ENCODE measurements at regions not wholly inside any gene's neighbourhood (a gene's known extent, or its start where the extent isn't known, plus 50 kb on each side); places are given as distances from the start of the nearest gene placed in this dataset.

DNA sequence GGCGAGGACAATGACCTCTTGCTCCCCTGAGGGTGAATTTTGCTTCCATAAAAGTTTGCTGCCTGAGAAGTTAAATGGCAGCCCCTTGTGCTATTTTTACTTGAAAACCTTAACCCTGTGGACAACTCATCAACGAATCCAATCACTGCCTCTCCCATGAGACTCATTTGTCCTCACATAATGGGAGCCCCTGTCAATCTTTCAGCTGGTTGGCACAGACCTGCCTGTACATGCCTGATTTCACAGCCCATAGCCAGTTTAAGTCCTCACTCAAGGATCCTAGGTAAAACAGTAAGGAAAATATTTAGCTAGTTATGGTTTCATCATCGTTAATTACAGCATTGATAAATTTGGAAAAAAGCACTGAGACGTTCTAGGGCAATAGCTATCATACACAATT is 207.4 kb downstream of the NHLRC3 start:
- Histone ChIP-seq H3K4me2 (ENCODE audit: low read length) (no peak overlapping the region), H3K36me3 (replicated peaks; ENCODE audit: low read depth, low read length) (no peaks in the 10 kb centered on the region), H3K4me3 (ENCODE audit: low read length) (no peak overlapping the region), H3K79me2 (ENCODE audit: low read length) (no peaks in the 10 kb centered on the region), H3K9ac (ENCODE audit: low read length) (no peak overlapping the region), H4K20me1 (ENCODE audit: insufficient read depth, low read length) (no peaks in the 10 kb centered on the region), H2AFZ (ENCODE audit: low read depth, low read length) (no peak overlapping the region), H3K4me1 (ENCODE audit: low read length) (no peaks in the 10 kb centered on the region), H3K9me3 (ENCODE audit: insufficient read depth, low read length) (no peaks in the 10 kb centered on the region), H3K27ac (ENCODE audit: low read length) (no peak overlapping the region), H3K27me3 (ENCODE audit: low read depth, low read length) (no peaks in the 10 kb centered on the region)
- TF ChIP-seq CTCF (IDR thresholded peaks at IDR 0.05; ENCODE audit: low read depth, low read length), result no peak
- no peak for TF ChIP-seq EZH2phosphoT487 (IDR thresholded peaks at IDR 0.05; ENCODE audit: low read depth)

DNA sequence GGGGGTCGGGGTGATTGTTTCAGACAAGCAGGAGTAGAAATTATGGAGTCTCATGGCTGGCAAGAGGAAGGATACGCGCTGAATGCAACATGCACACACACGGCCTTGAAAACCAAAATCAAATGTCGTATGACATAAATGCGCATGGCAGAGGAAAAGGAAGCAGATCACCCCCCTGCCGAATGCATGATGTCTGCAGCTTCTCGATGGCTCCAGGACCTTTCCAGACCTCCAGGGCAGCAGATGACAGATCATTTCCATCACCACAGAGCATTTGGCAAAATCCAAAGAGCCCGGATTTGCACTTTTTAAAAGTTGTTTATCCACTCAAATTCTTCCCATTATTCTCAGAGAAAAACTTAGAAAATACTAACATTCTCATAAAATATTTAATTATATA is 211.7 kb downstream of the NHLRC3 start:
- Histone ChIP-seq H3K27me3 (ENCODE audit: low read depth, low read length) (no peaks in the 10 kb centered on the region), H3K36me3 (replicated peaks; ENCODE audit: low read depth, low read length) (no peaks in the 10 kb centered on the region), H3K9me3 (ENCODE audit: insufficient read depth, low read length) (no peaks in the 10 kb centered on the region), H3K4me3 (ENCODE audit: low read length) (no peak overlapping the region), H3K27ac (ENCODE audit: low read length) (no peak overlapping the region), H4K20me1 (ENCODE audit: insufficient read depth, low read length) (no peaks in the 10 kb centered on the region), H3K4me1 (ENCODE audit: low read length) (no peaks in the 10 kb centered on the region), H3K9ac (ENCODE audit: low read length) (no peak overlapping the region), H3K4me2 (ENCODE audit: low read length) (no peak overlapping the region), H2AFZ (ENCODE audit: low read depth, low read length) (no peak overlapping the region), H3K79me2 (ENCODE audit: low read length) (no peaks in the 10 kb centered on the region)
- TF ChIP-seq CTCF (IDR thresholded peaks at IDR 0.05; ENCODE audit: low read depth, low read length) (no peak), EZH2phosphoT487 (IDR thresholded peaks at IDR 0.05; ENCODE audit: low read depth) (no peak)

DNA sequence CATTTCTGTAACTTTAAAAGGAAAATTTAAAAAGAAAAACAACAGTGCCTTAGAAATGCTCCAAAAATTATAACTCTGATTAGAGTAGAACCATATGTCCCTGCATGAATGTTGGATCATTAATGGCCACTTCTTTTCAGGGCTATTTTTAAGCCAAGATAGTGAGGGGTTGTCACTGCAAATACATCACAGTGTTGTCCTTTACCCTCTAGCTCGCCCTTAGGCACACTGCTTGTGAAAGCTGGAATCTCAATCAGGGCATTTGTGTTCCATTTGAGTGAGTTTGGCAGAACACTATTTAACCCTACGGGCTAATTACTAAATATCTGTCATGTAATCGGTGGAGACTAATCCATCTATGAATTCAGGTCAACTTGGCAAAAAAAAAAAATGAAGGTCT is 212.2 kb downstream of the NHLRC3 start:
- Histone ChIP-seq H3K4me2 (ENCODE audit: low read length) (no peak overlapping the region), H3K4me3 (ENCODE audit: low read length) (no peak overlapping the region), H3K79me2 (ENCODE audit: low read length) (no peaks in the 10 kb centered on the region), H2AFZ (ENCODE audit: low read depth, low read length) (no peak overlapping the region), H3K36me3 (replicated peaks; ENCODE audit: low read depth, low read length) (no peaks in the 10 kb centered on the region), H3K4me1 (ENCODE audit: low read length) (no peaks in the 10 kb centered on the region), H4K20me1 (ENCODE audit: insufficient read depth, low read length) (no peaks in the 10 kb centered on the region), H3K27me3 (ENCODE audit: low read depth, low read length) (no peaks in the 10 kb centered on the region), H3K9me3 (ENCODE audit: insufficient read depth, low read length) (no peaks in the 10 kb centered on the region), H3K9ac (ENCODE audit: low read length) (no peak overlapping the region), H3K27ac (ENCODE audit: low read length) (no peak overlapping the region)
- TF ChIP-seq EZH2phosphoT487 (IDR thresholded peaks at IDR 0.05; ENCODE audit: low read depth) (no peak), CTCF (IDR thresholded peaks at IDR 0.05; ENCODE audit: low read depth, low read length) (no peak)

- H2AFZ ChIP-seq (ENCODE audit: low read depth, low read length), result no peak overlapping the region
- TF ChIP-seq EZH2phosphoT487 (IDR thresholded peaks at IDR 0.05; ENCODE audit: low read depth), result no peak
- TF ChIP-seq CTCF (IDR thresholded peaks at IDR 0.05; ENCODE audit: low read depth, low read length), result no peak
- H3K4me3 ChIP-seq (ENCODE audit: low read length), result no peak overlapping the region
- no peak overlapping the region for H3K4me2 ChIP-seq (ENCODE audit: low read length)
- H3K27me3 ChIP-seq (ENCODE audit: low read depth, low read length), result no peaks in the 10 kb centered on the region
- H3K79me2 ChIP-seq (ENCODE audit: low read length), result no peaks in the 10 kb centered on the region
- H3K4me1 ChIP-seq (ENCODE audit: low read length), result peaks cover 2% of the 10 kb centered on the region; the same call in 1 of the 2 replicates
- H4K20me1 ChIP-seq (ENCODE audit: insufficient read depth, low read length), result no peaks in the 10 kb centered on the region
- no peak overlapping the region for H3K9ac ChIP-seq (ENCODE audit: low read length)
- no peaks in the 10 kb centered on the region for H3K9me3 ChIP-seq (ENCODE audit: insufficient read depth, low read length)
- no peak overlapping the region for H3K27ac ChIP-seq (ENCODE audit: low read length)
- H3K36me3 ChIP-seq (replicated peaks; ENCODE audit: low read depth, low read length), result no peaks in the 10 kb centered on the region
These were observed 213.1 kb downstream of the NHLRC3 start for GRCh38 chr13:39251340-39251739.
